ENCODE measurements at regions not wholly inside any gene's neighbourhood (a gene's known extent, or its start where the extent isn't known, plus 50 kb on each side); places are given as distances from the start of the nearest gene placed in this dataset.

GRCh38 chr1:201594575-201595245 lies 55.8 kb downstream of the NAV1 start:
- no peak overlapping the region for H3K27ac ChIP-seq
- intact Hi-C loops (cut with DNase I) = no loop called here
- H3K4me1 ChIP-seq = peaks cover 23% of the 10 kb centered on the region
- no peak overlapping the region for H3K4me3 ChIP-seq
- no peaks in the 10 kb centered on the region for H3K27me3 ChIP-seq
- DNase-seq = peak; percentile 62
- TF ChIP-seq CTCF (IDR thresholded peaks at IDR 0.05) = no peak
- no peak for ATAC-seq
- H3K36me3 ChIP-seq = no peaks in the 10 kb centered on the region
- H3K9me3 ChIP-seq = no peaks in the 10 kb centered on the region

DNA sequence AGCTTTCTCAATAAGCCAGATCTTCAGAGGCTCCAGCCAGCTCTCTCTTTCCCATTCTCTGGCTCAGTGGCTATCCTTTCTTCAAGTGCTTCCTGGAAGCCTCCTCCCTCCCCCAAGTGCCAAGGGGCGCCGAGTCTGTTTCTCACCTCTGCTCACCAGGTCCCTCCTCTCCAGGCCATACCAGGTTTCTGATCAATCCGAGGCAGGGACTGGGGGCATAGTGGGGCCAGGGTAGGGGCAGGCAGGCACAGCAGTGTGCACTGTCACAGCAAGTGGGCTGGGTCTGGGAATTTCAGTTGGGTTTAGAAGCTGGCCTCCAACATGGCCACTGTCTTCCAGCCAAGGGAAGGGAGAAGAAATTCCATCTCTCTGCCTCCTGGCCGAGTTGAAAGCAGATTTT lies 56.5 kb downstream of the NAV1 start:
- no peak overlapping the region for H3K27ac ChIP-seq
- no peaks in the 10 kb centered on the region for H3K36me3 ChIP-seq
- H3K9me3 ChIP-seq = no peaks in the 10 kb centered on the region
- H3K27me3 ChIP-seq = no peaks in the 10 kb centered on the region
- intact Hi-C loops (cut with DNase I) = no loop called here
- no peak overlapping the region for H3K4me3 ChIP-seq
- no peak for TF ChIP-seq CTCF (IDR thresholded peaks at IDR 0.05)
- DNase-seq = peak; percentile 48
- no peak for ATAC-seq
- H3K4me1 ChIP-seq = peaks cover 23% of the 10 kb centered on the region

- H3K4me1 ChIP-seq = peaks cover 23% of the 10 kb centered on the region
- no peak for TF ChIP-seq CTCF (IDR thresholded peaks at IDR 0.05)
- DNase-seq = peak; percentile 5
- no peaks in the 10 kb centered on the region for H3K27me3 ChIP-seq
- ATAC-seq = no peak
- intact Hi-C loops (cut with DNase I) = no loop called here
- H3K4me3 ChIP-seq = no peak overlapping the region
- H3K9me3 ChIP-seq = no peaks in the 10 kb centered on the region
- no peaks in the 10 kb centered on the region for H3K36me3 ChIP-seq
- H3K27ac ChIP-seq = no peak overlapping the region
Observed at GRCh38 chr1:201596101-201596868, 57.4 kb downstream of the NAV1 start.

DNA sequence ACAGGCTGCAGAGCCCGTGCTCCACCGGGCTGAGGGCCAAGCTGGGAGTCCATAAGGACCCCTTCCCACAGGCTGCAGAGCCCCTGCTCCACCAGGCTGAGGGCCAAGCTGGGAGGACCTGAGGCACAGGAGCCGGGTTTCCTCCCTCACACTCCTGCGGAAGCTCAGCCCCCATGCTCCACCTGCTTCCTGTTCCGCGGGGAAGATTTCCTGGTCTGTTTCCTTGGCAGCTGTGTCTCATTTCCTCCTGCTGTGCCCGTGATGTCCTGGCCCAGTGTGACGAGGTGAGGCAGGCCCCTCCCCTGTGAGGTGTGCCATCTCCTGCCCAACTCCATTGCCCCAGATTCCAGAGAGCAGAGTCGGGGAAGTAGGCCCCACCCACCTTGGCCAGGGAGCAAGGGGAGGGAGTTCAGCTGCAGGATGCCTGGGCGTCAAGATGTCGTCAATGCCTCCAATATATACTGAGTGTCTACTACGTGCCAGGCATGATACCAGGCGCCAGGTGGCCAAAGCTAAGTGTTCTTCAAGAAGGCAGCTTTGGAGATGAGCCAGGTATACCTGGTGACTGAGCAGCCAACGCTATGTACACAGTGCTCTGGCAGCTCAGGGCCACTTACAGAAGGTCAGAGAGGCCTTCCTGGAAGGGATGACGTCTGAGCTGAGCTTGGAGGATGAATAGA lies 58.8 kb downstream of the NAV1 start:
- intact Hi-C loops (cut with DNase I) = no loop called here
- Histone ChIP-seq H3K4me1 (peaks cover 23% of the 10 kb centered on the region), H3K9me3 (no peaks in the 10 kb centered on the region), H3K27me3 (no peaks in the 10 kb centered on the region), H3K36me3 (no peaks in the 10 kb centered on the region), H3K4me3 (no peak overlapping the region), H3K27ac (peak overlapping the region; percentile 56)
- no peak for TF ChIP-seq CTCF (IDR thresholded peaks at IDR 0.05)
- DNase-seq = peak; percentile 95
- peak; percentile 97 for ATAC-seq

GRCh38 chr1:201598396-201598795 lies 59.5 kb downstream of the NAV1 start:
- ATAC-seq = no peak
- intact Hi-C loops (cut with DNase I) = no loop called here
- peak; percentile 32 for DNase-seq
- Histone ChIP-seq H3K36me3 (no peaks in the 10 kb centered on the region), H3K4me1 (peaks cover 16% of the 10 kb centered on the region), H3K9me3 (no peaks in the 10 kb centered on the region), H3K27me3 (no peaks in the 10 kb centered on the region), H3K4me3 (no peak overlapping the region), H3K27ac (peak overlapping the region; percentile 56)
- TF ChIP-seq CTCF (IDR thresholded peaks at IDR 0.05) = no peak

Data from upper lobe of right lung (tissue), 1 donor.